Thoracic aorta (tissue), 2 donors: ENCODE measurements at regions not wholly inside any gene's neighbourhood (a gene's known extent, or its start where the extent isn't known, plus 50 kb on each side); places are given as distances from the start of the nearest gene placed in this dataset.

Experiments used
- ATAC-seq: fragments of 150-250 bp; one replicate; pipeline ENCODE4 v1.8.0; 2017; ENCODE audit warnings: low read depth; ENCODE audit not compliant: insufficient number of reproducible peaks, low FRiP score
- DNase-seq: peaks from one replicate; pipeline ENCODE4 v3.0.0-alpha.2; 2020; ENCODE audit warnings: low spot score
- H3K27ac ChIP-seq, 2 donors: fragments of 200-600 bp; sonication (generic); 1 replicate in 1 of 2; 2 replicates in 1 of 2; pipeline ENCODE4 v1.5.1; 2016; ENCODE audit warnings: mild to moderate bottlenecking in 2 of 2, moderate library complexity in 2 of 2
- H3K27me3 ChIP-seq: fragments of 200-600 bp; sonication (generic); replicated peaks from 2 replicates; pipeline ENCODE4 v1.6.0; 2016; ENCODE audit warnings: mild to moderate bottlenecking; ENCODE audit not compliant: insufficient read depth
- H3K36me3 ChIP-seq: fragments of 200-600 bp; sonication (generic); one replicate; pipeline ENCODE4 v1.5.1; 2016
- H3K4me1 ChIP-seq, 2 donors: fragments of 200-600 bp; sonication (generic); 1 replicate in 1 of 2; 2 replicates in 1 of 2; pipeline versions ENCODE4 v1.5.1 to v1.6.0; 2016; ENCODE audit warnings: low read depth in 2 of 2, mild to moderate bottlenecking in 1 of 2; ENCODE audit not compliant: control insufficient read depth in 1 of 2
- H3K4me3 ChIP-seq: fragments of 200-600 bp; sonication (generic); 2 replicates; pipeline ENCODE4 v1.5.1; 2016; ENCODE audit warnings: mild to moderate bottlenecking
- H3K9me3 ChIP-seq: fragments of 200-600 bp; sonication (generic); 2 replicates; pipeline ENCODE4 v1.5.1; 2016
- CTCF ChIP-seq: fragments of 200-600 bp; sonication (generic); IDR thresholded peaks from one replicate; pipeline ENCODE4 v1.5.1; 2019; ENCODE audit warnings: antibody characterized with exemption

- no peak for ATAC-seq
- DNase-seq = no peak
- no peaks in the 10 kb centered on the region for H3K4me1 ChIP-seq
- H3K9me3 ChIP-seq = no peaks in the 10 kb centered on the region
- TF ChIP-seq CTCF = no peak
- no peaks in the 10 kb centered on the region for H3K36me3 ChIP-seq
- H3K4me3 ChIP-seq = no peak overlapping the region
- no peak overlapping the region for H3K27ac ChIP-seq
- no peaks in the 10 kb centered on the region for H3K27me3 ChIP-seq
Measured at GRCh38 chr9:108410161-108410560, 445.6 kb downstream of the ACTL7B start.

- no peak overlapping the region for H3K27ac ChIP-seq
- no peak overlapping the region for H3K4me3 ChIP-seq
- no peaks in the 10 kb centered on the region for H3K36me3 ChIP-seq
- H3K9me3 ChIP-seq = no peaks in the 10 kb centered on the region
- ATAC-seq (no peak), DNase-seq (no peak)
- H3K27me3 ChIP-seq = no peaks in the 10 kb centered on the region
- no peak for TF ChIP-seq CTCF
- no peaks in the 10 kb centered on the region for H3K4me1 ChIP-seq
Measured at GRCh38 chr9:108400297-108400696, 455.5 kb downstream of the ACTL7B start.

- H3K36me3 ChIP-seq = no peaks in the 10 kb centered on the region
- ATAC-seq (no peak), DNase-seq (no peak)
- H3K4me3 ChIP-seq = no peak overlapping the region
- TF ChIP-seq CTCF = no peak
- no peak overlapping the region for H3K27ac ChIP-seq
- H3K9me3 ChIP-seq = no peaks in the 10 kb centered on the region
- no peaks in the 10 kb centered on the region for H3K4me1 ChIP-seq
- no peaks in the 10 kb centered on the region for H3K27me3 ChIP-seq
Measured at GRCh38 chr9:108399851-108400250, 455.9 kb downstream of the ACTL7B start.

- TF ChIP-seq CTCF = no peak
- no peak overlapping the region for H3K4me3 ChIP-seq
- no peaks in the 10 kb centered on the region for H3K4me1 ChIP-seq
- no peaks in the 10 kb centered on the region for H3K9me3 ChIP-seq
- no peaks in the 10 kb centered on the region for H3K27me3 ChIP-seq
- DNase-seq (no peak), ATAC-seq (no peak)
- H3K27ac ChIP-seq = no peak overlapping the region
- H3K36me3 ChIP-seq = no peaks in the 10 kb centered on the region
Measured at GRCh38 chr9:108397286-108397685, 458.5 kb downstream of the ACTL7B start.

GRCh38 chr9:108396611-108397010 lies 459.2 kb downstream of the ACTL7B start:
- Histone ChIP-seq H3K9me3 (no peaks in the 10 kb centered on the region), H3K4me1 (no peaks in the 10 kb centered on the region), H3K27me3 (no peaks in the 10 kb centered on the region), H3K27ac (no peak overlapping the region), H3K36me3 (no peaks in the 10 kb centered on the region), H3K4me3 (no peak overlapping the region)
- ATAC-seq (no peak), DNase-seq (no peak)
- no peak for TF ChIP-seq CTCF
